ENCODE measurements at regions not wholly inside any gene's neighbourhood (a gene's known extent, or its start where the extent isn't known, plus 50 kb on each side); places are given as distances from the start of the nearest gene placed in this dataset.

DNA sequence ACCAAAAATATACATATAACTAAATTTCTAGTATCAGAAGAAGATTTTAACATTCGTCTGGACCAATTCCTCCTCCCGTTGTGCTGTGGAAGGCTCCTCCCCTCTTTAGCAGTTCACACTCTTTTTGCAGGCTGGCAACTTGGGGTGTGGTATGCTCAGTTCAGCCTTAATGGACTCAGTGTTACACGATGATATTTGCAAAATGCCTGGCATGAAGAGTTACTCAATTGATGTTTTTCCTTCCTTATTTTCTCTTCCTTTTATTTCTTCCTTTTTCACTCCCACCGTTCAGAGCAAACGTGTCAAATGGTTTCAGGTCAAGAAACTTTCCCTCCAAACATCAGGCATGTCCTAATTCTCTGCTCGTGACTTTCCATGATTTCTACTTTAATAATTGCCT, 248.3 kb downstream of the PHF14 start:
- CTCF ChIA-PET = no interaction called here

DNA sequence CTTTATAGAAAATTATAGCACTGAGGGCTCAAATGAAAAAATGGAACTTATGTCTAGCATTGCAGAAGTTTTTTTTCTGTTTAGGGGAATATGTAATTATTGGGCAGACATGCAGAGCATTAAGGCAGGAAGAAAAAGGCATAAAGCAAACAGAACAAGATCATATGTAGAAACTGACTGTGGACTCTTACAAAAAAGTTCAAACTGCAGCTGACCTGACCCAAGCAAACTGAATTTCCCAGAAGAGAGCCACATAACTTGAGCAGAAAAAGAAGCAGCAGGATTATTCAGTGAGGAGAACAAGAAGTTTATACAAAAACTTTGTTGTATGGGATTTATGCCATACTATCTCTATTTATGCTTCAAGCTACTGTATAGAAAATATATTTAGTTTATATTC, 250.9 kb downstream of the PHF14 start:
- POLR2A ChIA-PET = no interaction called here
- CTCF ChIA-PET = no interaction called here

More for the DNA sequence above, 248.3 kb downstream of the PHF14 start:
- POLR2A ChIA-PET = no interaction called here

DNA sequence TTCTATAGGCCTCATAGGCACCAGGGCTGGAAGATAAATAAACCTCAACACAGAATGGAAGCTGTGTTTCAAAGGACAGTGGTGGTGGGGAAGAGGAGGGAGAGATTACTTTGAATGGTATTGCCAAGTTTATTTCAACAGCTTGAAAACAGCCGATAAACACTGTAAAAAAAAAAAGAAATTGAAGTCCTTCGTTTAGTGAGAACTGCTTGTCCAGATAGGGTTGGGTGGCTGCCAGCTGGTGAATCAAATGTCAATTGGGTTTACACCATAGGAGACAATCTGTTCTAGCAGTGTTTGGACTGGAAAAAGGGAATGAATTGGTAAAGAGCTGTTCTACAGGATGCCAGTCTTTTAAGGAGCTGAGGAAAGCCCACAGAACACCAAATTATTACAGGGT, 254.8 kb downstream of the PHF14 start:
- CTCF ChIA-PET = no interaction called here
- POLR2A ChIA-PET = no interaction called here

DNA sequence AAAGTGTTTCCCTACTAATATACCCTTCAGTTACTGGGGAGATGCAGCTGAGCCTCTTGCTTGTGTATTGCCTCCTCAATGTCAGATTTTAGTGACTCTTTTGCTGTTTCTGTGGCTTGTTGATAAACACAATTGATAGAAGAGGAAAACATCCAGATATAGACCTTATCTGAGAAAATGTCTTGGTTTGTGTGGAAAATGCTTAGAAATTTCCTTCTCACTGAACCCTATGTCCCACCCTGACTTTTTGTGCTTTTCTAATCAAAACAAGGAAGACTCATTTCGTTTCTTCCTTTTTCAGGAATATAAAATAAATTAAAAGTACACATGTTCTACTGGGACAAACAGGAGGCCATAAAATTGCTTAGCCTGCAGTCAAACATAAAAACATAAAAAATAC, 257.5 kb downstream of the PHF14 start:
- ChIA-PET POLR2A (no interaction called here), CTCF (no interaction called here)

DNA sequence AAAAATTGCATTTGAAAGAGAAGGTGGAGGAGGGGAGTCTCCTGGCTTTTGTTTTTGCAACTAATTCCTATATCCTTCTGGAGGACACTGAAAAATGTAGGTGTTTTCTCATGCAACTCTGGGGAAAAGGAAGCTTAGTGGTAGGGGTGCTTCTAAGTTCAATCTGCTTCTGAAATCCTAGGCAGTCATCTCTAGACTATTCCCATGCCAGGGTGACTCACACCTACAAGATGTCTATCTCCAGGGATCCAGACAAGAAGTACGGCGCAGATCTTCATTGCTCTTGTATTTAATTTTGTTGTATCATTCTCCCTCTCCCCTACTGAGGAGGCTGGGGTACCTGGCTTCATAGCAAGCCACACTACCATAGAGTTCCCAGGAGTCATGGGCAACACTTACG, 258.8 kb downstream of the PHF14 start:
- CTCF ChIA-PET = no interaction called here
- POLR2A ChIA-PET = no interaction called here

DNA sequence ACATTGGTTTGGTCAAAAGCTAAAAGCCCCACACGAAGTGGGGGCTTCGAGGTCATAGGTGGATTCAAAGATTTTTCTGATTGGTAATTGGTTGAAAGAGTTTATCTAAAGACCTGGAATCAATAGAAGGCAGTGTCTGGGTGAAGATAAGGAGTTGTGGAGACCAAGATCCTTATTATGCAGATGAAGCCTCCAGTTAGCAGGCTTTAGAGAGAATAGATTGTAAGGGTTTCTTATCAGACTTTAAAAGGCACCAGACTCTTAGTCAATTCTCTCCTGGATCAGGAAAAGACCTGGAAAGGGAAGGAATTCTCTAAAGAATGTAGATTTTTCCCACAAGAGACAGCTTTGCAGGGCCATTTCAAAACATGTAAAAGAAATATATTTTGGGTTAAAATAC, 260.2 kb downstream of the PHF14 start:
- CTCF ChIA-PET = no interaction called here
- POLR2A ChIA-PET = no interaction called here

DNA sequence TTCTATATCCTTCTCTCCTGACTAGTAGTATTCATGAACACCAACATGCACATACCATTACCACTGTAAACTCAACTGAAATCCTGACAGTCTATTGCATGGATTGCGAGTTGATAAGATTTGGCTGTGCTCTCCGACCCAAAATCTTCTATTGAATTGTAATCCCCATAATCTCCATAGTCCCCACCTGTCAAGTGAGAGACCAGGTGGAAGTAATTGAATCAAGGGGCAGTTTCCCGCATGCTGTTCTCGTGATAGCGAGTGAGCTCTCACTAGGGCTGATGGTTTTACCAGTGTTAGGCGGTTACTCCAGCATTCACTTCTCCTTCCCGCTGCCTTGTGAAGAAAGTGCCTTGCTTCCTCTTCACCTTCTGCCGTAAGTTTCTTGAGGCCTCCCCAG, 261.8 kb downstream of the PHF14 start:
- ChIA-PET CTCF (no interaction called here), POLR2A (no interaction called here)

DNA sequence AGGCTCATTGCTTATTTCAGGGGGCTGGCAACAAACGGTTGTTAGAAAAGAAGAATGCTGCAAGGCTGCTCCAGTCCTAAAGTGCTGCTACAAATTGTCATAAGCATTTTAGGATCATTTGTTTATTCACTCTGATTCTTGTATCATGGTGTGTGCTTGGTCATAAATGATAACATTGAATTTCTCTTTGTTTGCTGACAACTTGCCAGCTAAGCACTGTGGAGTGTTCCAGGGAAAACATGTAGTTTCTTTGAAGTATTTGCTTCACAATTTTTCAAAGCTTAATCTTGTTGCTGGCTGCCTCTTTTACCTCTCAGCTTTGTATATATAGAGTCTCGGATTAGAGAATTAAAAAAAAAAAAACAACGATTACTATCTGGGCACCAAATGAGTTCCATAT, 263.0 kb downstream of the PHF14 start:
- ChIA-PET CTCF (no interaction called here), POLR2A (no interaction called here)

DNA sequence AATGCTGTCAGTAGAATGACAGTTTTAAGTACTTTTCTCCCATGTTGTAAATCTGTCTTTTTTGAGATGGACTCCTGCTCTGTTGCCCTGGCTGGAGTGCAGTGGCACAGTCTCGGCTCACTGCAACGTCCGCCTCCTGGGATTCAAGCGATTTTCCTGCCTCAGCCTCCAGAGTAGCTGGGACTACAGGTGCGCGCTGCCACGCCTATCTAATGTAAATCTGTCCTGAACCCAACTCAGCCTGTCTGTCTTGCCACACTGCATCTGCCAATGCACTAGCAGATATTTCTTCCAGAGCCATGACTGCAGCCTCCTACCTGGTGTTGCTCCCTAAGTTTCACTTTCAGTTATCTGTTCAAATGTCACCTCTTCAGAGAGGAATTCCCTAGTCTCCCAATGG, 264.1 kb downstream of the PHF14 start:
- POLR2A ChIA-PET = no interaction called here
- CTCF ChIA-PET = no interaction called here

DNA sequence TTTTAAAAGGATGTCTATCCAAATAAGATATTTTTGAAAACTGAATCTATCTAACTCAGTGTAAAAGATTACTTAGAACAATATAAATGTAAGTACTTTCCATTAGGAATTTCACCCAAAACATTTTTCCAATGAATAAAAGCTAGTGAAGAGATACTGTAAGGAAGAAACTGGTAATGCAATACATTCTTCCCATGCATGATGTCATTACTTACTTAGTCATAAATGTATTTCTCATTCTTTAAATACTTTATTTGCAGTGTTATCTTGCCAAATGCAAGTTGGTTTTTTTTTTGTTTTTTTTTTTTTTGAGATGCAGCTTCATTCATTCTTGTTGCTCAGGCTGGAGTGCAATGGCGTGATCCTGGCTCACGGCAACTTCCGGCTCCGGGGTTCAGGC, 265.6 kb downstream of the PHF14 start:
- ChIA-PET POLR2A (interaction anchor here (0.6 kb wide), 1 partner anchor 1559 kb away, joined by 3 read pairs; no protein-coding TSS in a partner anchor), CTCF (no interaction called here)

DNA sequence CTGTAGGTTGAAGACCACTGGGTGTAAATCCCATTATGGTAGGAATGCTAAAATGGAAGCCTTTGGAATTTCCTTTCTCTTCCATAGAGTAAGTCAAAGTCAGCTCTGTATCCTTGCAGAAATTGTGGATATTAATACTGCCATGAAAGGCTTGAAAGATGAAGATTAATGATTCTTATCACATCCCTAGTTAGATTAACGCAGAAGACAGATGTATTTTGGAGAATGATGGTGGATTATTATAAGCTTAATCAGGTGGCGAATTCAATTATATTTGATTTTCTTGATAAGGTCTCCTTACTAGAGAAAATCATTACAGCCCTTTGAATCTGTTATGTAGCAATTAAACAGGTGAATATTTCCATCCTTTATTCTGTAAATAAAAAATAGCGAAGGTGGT, 270.1 kb downstream of the PHF14 start:
- CTCF ChIA-PET = no interaction called here
- POLR2A ChIA-PET = interaction anchor here (0.6 kb wide), 1 partner anchor 233 kb away, joined by 5 read pairs; no protein-coding TSS in a partner anchor

DNA sequence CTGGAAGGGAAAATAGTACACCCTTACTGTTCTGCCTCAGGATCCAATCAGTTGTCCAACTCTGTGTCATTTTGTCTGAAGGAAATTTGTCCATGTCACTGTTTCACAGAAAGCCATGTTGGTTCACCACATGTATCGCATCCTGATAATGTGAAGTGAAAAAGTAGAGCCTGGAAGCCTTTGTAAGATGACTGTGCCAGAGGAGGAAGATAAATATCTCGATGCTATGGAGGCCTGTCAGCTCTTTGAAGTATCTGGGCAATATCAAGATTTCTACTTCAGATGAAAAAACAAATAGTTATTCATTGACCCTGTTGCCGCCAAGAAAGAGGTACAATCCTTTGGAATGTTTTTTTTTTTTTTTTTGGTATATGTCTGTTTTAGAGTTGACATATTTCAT, 270.5 kb downstream of the PHF14 start:
- ChIA-PET CTCF (no interaction called here), POLR2A (interaction anchor here (0.6 kb wide), 1 partner anchor 233 kb away, joined by 5 read pairs; no protein-coding TSS in a partner anchor)

DNA sequence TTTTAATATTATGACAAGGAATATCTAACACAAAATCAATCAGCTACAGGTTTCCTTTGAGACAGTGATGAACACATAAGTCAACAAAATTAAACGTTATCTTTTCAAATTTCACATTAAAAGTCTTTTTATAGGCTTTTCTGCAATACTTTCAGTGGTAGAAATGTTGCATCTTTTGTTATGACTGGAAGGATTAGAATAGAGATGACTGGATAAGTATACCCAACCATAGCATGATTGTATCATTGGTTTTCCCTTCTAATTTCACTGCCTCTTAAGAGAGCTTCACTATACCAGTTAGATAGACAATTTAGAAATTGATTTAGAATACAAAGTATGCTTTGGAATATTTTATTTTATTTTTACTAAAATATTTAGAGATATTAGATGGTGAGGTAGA, 273.9 kb downstream of the PHF14 start:
- ChIA-PET CTCF (no interaction called here), POLR2A (no interaction called here)

DNA sequence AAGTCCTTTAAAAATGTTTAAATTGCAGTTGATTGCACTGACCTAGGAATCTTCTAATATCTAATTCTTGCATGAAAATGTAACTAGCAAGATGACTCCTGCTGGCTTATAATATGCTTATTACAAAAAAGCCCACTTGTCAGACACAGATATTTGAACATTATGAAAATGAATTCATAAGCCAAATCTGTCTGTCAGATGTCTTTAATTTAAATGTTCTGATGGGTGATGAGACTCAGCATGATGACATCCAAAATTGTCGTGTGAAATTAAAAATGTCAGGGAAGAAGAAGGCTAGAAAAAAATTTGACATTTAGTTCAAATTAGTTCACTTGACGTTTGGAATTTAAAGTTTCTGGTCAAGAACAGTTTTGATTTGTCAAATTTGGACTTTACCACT, 277.8 kb downstream of the PHF14 start:
- POLR2A ChIA-PET = no interaction called here

DNA sequence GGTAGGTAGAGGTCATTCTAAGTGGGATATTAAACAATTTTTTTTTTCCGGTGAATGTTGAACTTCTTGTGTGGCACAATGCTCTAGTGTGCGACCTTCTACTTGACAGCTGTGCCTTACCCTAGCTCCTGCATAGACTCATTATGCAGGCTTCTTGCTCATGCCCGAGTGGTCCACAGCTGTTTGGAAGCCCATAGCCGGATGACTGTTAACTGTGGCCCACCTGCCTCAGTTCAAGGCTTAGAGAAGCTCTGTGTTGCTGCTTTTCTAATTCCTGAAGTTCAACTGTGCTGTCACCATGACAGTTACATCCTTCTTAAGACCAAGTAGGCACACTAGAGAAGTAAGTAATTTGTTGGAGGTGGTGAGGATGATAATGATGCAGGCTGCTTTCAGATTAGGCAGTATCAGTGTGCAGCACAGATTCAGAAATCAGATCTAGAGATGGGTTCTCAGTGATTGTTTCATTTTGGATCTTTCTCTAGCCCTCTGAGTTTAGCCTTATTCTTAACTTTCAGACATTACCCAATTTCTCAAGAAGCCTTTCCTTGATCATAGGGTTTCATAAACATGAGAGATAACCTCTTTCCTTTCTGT, 278.4 kb downstream of the PHF14 start:
- CTCF ChIA-PET = no interaction called here
- POLR2A ChIA-PET = no interaction called here

More for the DNA sequence above, 277.8 kb downstream of the PHF14 start:
- CTCF ChIA-PET = no interaction called here

DNA sequence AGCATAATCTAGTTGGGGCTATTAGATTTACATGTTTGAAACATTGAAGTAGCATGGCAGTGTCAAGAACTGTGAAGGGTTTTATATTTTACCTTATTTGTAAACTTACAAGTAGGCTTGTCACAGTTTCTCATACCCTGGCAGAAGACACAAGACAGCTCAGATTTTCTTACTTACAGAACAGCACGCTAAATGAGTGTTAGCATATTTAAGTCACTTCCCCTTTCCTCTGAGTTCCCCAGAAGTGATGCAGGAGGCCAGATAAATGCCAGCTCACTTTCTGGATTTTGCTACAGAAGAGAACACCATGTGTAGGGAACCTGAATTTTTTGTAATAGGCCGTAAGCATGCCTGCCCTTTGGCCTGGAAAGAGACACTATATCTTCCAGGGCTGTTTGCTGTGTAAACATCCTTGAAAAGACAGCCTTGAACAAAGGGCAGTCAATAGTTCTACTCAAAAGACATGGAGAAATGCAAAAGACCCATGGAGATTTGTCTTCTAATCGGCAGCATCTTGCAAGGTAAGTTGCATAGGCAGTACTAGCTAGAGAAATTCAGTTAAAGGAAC, 279.1 kb downstream of the PHF14 start:
- CTCF ChIA-PET = no interaction called here
- POLR2A ChIA-PET = no interaction called here

DNA sequence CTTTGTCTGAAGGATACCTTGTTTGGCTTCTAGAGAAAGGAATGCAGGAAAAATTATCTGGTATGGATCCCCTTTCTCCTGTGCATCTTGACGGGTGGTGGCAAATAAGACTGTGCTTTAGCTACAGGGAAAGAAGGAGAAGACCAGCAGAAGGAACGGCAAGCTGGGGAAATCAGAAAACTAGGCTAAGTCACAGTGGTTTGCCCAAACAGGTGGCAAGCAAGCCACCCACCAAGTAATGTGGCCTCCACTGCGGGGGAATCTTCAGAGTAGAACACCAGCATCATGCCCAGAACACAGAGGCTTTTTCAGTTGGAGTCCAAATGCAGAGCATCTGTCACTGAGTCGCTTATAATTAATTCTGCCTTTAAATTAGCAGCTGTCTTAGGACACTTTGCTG, 282.8 kb downstream of the PHF14 start:
- POLR2A ChIA-PET = no interaction called here
- CTCF ChIA-PET = interaction anchor here (1.0 kb wide), 1 partner anchor 9 kb away, joined by 3 read pairs; no protein-coding TSS in a partner anchor

DNA sequence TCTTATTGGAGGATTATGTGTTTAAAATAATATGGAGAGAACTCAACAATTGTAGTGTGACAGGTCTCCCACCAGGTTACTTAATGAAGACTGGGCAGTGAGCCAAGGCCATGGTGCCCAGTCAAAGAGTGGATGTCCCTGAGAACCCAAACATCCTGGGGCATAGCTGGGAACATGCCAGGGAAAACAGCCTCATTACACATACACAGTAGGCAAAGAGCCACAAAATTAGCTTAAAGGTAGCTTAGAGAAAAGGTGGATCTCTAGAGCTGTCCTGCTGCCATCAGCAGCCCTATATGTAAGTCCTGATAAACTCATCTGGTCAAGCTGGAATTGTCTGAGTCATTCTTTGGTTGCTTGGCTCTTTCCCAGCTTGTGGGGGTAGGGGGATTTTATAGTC, 287.8 kb downstream of the PHF14 start:
- ChIA-PET CTCF (interaction anchor here (0.7 kb wide), 1 partner anchor 68 kb away, joined by 3 read pairs; no protein-coding TSS in a partner anchor), POLR2A (no interaction called here)

DNA sequence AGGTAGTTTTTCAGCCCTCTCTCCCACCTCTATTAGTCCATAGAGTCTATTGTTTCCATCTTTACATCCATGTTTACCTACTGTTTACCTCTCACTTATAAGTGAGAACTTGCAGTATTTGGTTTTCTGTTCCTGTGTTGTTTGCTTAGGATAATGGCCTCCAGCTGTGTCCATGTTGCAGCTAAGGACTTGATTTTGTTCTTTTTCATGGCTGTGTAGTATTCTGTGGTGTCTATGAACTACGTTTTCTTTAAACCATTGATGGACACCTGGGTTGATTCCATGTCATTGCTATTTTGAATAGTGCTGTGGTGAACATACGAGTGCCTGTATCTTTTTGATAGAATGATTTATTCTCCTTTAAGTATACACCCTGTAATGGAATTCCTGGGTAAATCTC, 292.4 kb downstream of the PHF14 start:
- POLR2A ChIA-PET = no interaction called here
- CTCF ChIA-PET = interaction anchor here (1.0 kb wide), 1 partner anchor 10 kb away, joined by 3 read pairs; no protein-coding TSS in a partner anchor

DNA sequence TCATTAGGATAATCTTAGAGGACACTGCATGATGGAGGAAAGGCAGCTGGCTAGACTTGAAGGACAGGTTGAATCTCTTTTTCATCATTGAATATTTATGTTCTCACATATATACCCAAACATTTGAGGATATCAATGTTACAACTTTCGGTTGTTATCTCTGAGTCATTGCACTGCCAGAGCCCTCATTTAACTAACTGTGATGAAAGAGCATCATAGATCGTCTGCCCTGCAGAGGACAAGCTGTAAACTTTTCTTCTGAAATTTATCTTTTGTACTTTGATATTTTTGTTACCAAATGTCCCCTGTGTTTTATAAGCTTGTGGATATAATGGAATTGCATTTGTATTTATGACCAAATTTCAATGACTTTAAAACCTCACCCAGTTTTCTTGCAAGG, 298.7 kb downstream of the PHF14 start:
- ChIA-PET CTCF (no interaction called here), POLR2A (no interaction called here)

DNA sequence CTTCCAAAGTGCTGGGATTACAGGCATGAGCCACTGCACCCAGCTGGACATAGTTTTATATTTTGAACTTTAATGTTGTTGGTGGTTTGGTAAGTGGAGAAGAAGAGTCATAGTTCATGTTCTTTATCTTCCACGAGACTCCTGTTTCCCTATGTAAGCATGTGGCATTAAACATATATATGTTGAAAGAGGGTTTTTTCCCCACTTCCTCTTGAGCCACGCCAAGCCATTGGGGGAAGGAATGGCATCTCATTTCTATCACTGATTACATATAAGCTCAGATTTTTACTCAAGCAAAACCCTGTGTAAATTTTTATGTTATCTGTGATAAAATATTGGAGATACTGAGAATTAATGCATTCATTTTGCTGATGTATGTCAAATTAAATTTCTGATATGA, 300.4 kb downstream of the PHF14 start:
- ChIA-PET CTCF (no interaction called here), POLR2A (no interaction called here)

DNA sequence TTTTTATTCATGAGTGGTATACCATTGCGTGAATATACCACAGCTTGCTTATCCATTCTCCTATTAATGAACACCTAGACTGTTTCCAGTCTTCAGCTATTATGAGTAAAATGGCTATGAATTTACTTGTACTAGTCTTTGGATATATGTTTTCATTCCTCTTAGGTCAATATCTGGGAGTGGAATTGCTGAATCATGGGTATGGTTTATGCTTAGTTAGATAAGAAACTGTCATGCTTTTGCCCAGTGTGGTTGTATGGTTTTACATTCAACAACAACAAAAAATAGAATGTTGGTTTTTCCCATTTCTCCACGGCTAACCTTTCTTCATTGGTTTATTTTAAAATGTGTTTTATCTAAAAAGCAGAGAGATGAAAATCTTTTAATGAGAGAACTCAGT, 308.3 kb downstream of the PHF14 start:
- ChIA-PET CTCF (no interaction called here), POLR2A (no interaction called here)

Data from activated CD8-positive, alpha-beta memory T cell treated with anti-CD3 and anti-CD28 coated beads for 36 hours (primary cell).